ENCODE measurements at regions not wholly inside any gene's neighbourhood (a gene's known extent, or its start where the extent isn't known, plus 50 kb on each side); places are given as distances from the start of the nearest gene placed in this dataset. TPM values are rescaled to one million over a fixed set of nuclear protein-coding genes. Genes with fewer than 3 reads are reported as not detected.

DNA sequence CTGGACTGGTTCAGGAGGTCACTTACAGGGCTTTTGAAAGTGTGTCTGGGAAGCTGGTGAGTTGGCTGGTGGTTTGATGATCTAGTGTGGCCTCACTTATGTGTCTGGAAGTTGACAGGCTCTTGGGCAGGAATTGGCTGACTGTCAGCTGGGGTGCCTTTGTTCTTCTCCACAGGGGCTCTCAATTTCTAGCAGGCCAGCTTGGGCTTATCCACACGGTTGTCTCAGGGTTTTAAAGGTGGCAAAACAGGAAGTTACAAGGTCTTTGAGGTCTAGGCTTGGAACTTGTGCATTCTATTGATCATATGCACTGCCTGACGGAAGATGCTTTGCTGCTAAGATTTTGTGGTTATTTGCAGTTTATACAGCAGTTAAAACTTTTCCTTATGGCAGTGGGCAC is 52.0 kb upstream of the CELF4 start:
- no peak overlapping the region for H3K27ac Mint-ChIP-seq (ENCODE audit: unreplicated experiment)
- CTCF ChIA-PET: no interaction called here

More for the DNA sequence above, 52.0 kb upstream of the CELF4 start:
- BruUV-seq (replicated peaks): no TSS peak
- no peak for DNase-seq
- no peaks in the 10 kb centered on the region for H3K27me3 Mint-ChIP-seq (ENCODE audit: insufficient read depth, unreplicated experiment)
- no peak for TF ChIP-seq CTCF (IDR thresholded peaks at IDR 0.05; ENCODE audit: insufficient read depth in 1 of 2, low read depth in 1 of 2, low read length in 1 of 2, severe bottlenecking in 1 of 2, unreplicated experiment in 1 of 2)
- Histone ChIP-seq H3K27me3 (replicated peaks; ENCODE audit: control insufficient read depth, insufficient read depth, low read length) (no peaks in the 10 kb centered on the region), H3K9me3 (no peaks in the 10 kb centered on the region), H3K4me1 (no peaks in the 10 kb centered on the region), H3K36me3 (ENCODE audit: control insufficient read depth, insufficient read depth, low read length) (no peaks in the 10 kb centered on the region), H3K4me3 (ENCODE audit: low read depth, low read length) (no peak overlapping the region)
- H3K9me3 Mint-ChIP-seq (ENCODE audit: unreplicated experiment): no peaks in the 10 kb centered on the region
- no peaks in the 10 kb centered on the region for H3K4me1 Mint-ChIP-seq (ENCODE audit: low read depth, unreplicated experiment)
- intact Hi-C loops (cut with micrococcal nuclease; ENCODE audit: unreplicated experiment): no loop called here
- no peaks in the 10 kb centered on the region for H3K36me3 Mint-ChIP-seq (ENCODE audit: insufficient read depth, unreplicated experiment)
- POLR2A ChIA-PET: no interaction called here
- H3K4me3 Mint-ChIP-seq (ENCODE audit: unreplicated experiment): no peak overlapping the region

Small RNA genes lying in the stretch of these regions (microRNA-seq; reads per million reads assigned to microRNA genes)
- gene MIR4318: not detected
- not detected for gene MIR5583-1
- gene MIR5583-2: not detected
- gene MIR924: not detected

Data from Caco-2 (cell line).